SH-SY5Y (cell line): ENCODE measurements at regions not wholly inside any gene's neighbourhood (a gene's known extent, or its start where the extent isn't known, plus 50 kb on each side); places are given as distances from the start of the nearest gene placed in this dataset.

Source experiments
- GATA2 ChIP-seq: IDR thresholded peaks from 2 replicates; pipeline ENCODE4 v1.6.1; 2011; ENCODE audit warnings: mild to moderate bottlenecking, low read depth, low read length
- GATA3 ChIP-seq: IDR thresholded peaks from 2 replicates; pipeline ENCODE4 v1.6.1; 2011; ENCODE audit warnings: low read depth, mild to moderate bottlenecking, low read length, moderate library complexity

DNA sequence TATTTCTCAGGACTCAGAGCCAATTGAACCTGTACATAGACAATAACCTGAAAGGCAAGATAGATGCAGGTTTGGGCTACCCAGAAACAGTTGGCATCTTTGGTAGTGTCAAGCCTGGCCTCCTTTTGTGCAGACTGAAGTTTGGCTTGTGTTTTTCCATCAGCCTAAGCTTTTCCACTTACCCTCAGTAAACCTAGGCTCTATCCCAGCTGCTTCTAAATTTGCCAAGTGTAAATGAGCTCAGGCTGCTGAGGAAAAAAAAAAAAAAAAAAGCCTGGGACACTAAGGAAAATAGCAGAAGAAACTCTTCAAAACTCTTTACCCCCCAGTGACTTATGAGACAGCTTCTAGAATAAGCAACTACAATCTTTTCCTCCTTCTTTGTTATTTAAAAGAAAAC, 316.3 kb upstream of the SORCS1 start:
- TF ChIP-seq GATA2 (no peak), GATA3 (no peak)

- TF ChIP-seq GATA2 (no peak), GATA3 (no peak)
Measured at GRCh38 chr10:107477266-107477665, 312.8 kb upstream of the SORCS1 start.

GRCh38 chr10:107476408-107476807, 311.9 kb upstream of the SORCS1 start:
- TF ChIP-seq GATA2 (no peak), GATA3 (no peak)

- TF ChIP-seq GATA3 (no peak), GATA2 (no peak)
Measured at GRCh38 chr10:107474650-107475049, 310.1 kb upstream of the SORCS1 start.

- TF ChIP-seq GATA2, result no peak
- TF ChIP-seq GATA3, result no peak
Measured at GRCh38 chr10:107473225-107473624, 308.7 kb upstream of the SORCS1 start.

GRCh38 chr10:107471911-107472310, 307.4 kb upstream of the SORCS1 start:
- TF ChIP-seq GATA3, result no peak
- TF ChIP-seq GATA2, result no peak

DNA sequence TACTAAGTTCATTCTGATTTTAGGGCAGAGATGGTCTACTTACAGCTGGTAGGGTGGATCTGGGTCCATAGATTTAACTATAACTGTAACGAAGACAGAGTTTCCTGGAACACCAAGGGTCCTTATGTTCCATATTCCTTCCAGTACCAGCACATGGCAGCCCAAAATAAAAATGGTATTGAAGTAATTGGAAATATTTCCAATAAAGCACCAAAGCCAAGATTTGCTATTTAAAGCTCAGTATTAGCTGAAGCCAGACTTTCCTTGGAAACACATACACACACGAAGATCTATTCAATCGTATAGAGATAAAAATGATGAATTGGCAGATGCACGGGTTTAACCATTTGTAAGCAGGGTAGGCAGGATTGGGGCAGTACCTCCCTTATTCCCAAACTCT, 289.1 kb upstream of the SORCS1 start:
- no peak for TF ChIP-seq GATA3
- TF ChIP-seq GATA2, result no peak

DNA sequence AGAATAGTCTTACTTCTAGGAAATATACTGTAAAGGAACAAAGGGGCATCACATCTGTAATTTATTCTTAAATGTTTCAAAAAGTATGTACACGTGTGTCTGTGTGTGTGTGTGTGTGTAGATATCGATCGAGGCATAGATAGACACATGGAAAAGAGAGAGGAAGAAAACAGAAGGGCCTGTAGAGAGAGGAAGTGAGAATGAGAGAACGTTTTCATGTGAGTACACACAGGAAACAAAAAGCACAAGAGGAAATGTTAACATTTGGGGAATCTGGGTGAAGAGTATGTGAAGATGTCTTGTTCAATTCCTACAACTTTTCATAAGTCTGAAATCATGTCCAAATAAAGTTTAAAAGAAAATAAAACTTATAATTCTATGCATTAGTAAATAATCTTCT, 286.5 kb upstream of the SORCS1 start:
- TF ChIP-seq GATA3, result no peak
- TF ChIP-seq GATA2, result no peak

DNA sequence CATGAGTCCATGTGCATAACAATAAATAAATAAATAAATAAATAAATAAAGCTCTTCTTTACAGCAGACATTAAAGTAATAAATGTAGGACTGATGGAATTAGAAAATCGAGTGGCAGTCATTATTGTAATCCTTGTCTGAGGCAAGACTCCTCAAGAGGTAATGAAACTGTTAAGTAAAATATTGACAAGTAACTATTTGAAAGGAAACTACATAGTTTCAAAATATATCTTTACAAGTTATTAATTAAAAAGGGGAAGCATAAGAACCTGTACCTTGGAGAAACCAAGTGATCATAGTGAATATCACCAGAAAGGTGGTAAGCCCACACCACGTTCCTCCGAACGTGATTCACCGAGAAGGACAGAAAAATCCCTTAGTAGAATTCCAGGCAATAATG, 285.6 kb upstream of the SORCS1 start:
- TF ChIP-seq GATA2 (no peak), GATA3 (no peak)

DNA sequence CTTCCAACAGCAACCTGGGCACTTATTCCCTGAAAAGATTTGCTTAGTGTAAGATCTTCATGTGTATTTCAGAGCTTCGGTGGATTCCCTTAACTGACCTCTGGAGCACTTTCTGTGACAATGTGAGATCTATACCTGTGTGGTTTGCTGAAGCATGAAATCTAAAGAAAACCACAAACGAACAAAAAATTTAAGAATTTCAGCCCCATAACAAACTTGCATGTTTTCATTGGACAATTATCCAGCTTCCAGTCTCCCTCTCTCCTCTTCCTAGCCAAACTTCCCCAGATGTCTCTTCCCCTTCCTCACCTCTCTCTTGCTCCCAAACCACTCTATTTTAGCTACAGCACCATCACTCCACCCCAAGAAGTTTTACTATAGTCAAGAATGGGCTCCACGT, 279.9 kb upstream of the SORCS1 start:
- no peak for TF ChIP-seq GATA3
- TF ChIP-seq GATA2, result no peak

GRCh38 chr10:107443813-107444212, 279.3 kb upstream of the SORCS1 start:
- TF ChIP-seq GATA2 (no peak), GATA3 (no peak)

- TF ChIP-seq GATA3, result no peak
- TF ChIP-seq GATA2, result no peak
Measured at GRCh38 chr10:107443326-107443725, 278.8 kb upstream of the SORCS1 start.

DNA sequence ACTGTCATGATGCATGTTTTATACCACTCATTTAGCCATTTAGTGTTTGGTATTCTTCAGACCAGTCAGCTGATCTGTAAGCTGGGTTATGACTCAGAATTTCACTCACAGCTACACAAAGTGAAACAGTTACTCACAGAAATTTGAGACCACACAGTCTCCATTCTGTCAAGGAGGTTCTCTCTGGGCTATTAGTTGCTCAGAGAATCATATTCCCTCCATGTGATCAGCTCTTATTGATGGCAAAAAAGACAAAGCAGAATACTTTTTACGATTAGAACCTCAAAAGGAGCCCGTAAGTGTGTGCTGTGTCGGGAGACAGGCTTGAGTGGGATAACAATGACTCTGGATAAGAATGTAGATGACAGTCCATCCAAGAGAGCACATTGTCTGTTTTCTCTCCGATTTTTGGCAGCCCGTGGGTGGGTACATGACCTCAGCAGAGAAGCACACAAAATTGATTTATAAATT, 277.6 kb upstream of the SORCS1 start:
- TF ChIP-seq GATA3 (no peak), GATA2 (no peak)

DNA sequence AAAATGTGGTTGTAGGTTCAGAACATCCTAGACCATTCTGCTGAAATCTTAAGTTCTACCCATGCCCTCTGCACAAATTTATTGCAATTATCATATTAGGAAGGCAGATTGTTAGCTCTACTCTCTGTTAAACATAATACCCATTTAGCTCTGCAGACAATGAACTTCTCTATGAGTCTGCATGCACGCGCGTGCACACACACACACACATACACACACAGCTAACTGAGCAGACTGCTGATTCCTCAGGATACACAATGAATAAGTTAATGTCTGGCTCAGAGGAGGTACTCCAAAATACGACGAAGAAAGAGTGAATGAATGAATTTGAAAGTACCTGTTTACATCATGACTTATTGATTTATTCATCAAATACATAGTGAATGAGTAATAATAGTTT, 276.2 kb upstream of the SORCS1 start:
- TF ChIP-seq GATA2 (no peak), GATA3 (no peak)

- TF ChIP-seq GATA3 (no peak), GATA2 (no peak)
Measured at GRCh38 chr10:107437921-107438320, 273.4 kb upstream of the SORCS1 start.

DNA sequence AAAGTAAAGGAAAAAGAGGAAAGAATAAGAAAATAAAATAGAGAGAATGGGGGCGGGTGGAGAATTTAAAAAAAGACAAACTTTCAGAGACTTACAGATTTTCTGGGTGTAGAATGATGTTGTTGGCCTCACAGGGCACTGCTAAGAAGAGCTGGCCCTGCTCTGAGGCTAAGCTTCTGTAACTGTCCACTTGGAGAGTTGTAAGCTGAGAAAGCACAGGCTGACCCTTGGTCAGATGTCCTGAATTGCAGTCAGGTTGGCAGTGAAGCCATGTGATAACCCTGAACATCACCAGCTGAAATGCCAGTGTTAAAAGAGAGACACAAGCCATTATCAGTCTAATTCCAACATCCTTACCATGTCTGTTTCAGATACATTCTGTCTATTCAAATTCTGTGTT, 272.1 kb upstream of the SORCS1 start:
- TF ChIP-seq GATA2 (no peak), GATA3 (no peak)
